GM23338 (cell line): ENCODE measurements at regions not wholly inside any gene's neighbourhood (a gene's known extent, or its start where the extent isn't known, plus 50 kb on each side); places are given as distances from the start of the nearest gene placed in this dataset.
"Not testable (repeated sequence)": the region's sequence is repeated elsewhere in the genome, so short reads cannot be mapped to it uniquely, and the experiment has no call there.

Experiments used
- ATAC-seq: fragments of 200-7000 bp; cut with Tn5 transposase; 3 replicates; pipeline ENCODE4 v1.9.1; 2020
- DNase-seq: peaks from one replicate; pipeline ENCODE4 v3.0.0-alpha.2; 2015; ENCODE audit warnings: low spot score
- H2AFZ ChIP-seq: fragments of 200-600 bp; sonication (generic); 2 replicates; pipeline ENCODE4 v1.8.0; 2016; ENCODE audit warnings: antibody characterized with exemption, mild to moderate bottlenecking, moderate library complexity
- H3F3A ChIP-seq: fragments of 200-600 bp; sonication (generic); replicated peaks from 2 replicates; pipeline ENCODE4 v1.8.0; 2017; ENCODE audit warnings: antibody characterized with exemption, mixed run types, low read depth
- H3K27ac ChIP-seq: fragments of 200-600 bp; sonication (generic); 2 replicates; pipeline ENCODE4 v1.6.1; 2016; ENCODE audit warnings: low read depth
- H3K27me3 ChIP-seq: fragments of 200-600 bp; sonication (generic); 2 replicates; pipeline ENCODE4 v1.8.0; 2016; ENCODE audit warnings: mild to moderate bottlenecking, mixed run types, moderate library complexity; ENCODE audit not compliant: insufficient read depth
- H3K36me3 ChIP-seq: fragments of 200-600 bp; sonication (generic); 2 replicates; pipeline ENCODE4 v1.8.0; 2016; ENCODE audit warnings: mild to moderate bottlenecking; ENCODE audit not compliant: insufficient read depth
- H3K4me1 ChIP-seq: fragments of 200-600 bp; sonication (generic); 2 replicates; pipeline ENCODE4 v1.8.0; 2016; ENCODE audit warnings: mild to moderate bottlenecking, moderate library complexity; ENCODE audit not compliant: insufficient read depth
- H3K4me2 ChIP-seq: fragments of 200-600 bp; sonication (generic); 2 replicates; pipeline ENCODE4 v1.7.1; 2017; ENCODE audit warnings: mixed run types
- H3K4me3 ChIP-seq: fragments of 200-600 bp; sonication (generic); 2 replicates; pipeline ENCODE4 v1.6.1; 2016; ENCODE audit warnings: mixed run types
- H3K79me2 ChIP-seq: fragments of 200-600 bp; sonication (generic); replicated peaks from 2 replicates; pipeline ENCODE4 v1.8.0; 2017; ENCODE audit warnings: mild to moderate bottlenecking; ENCODE audit not compliant: insufficient read depth
- H3K9me2 ChIP-seq: fragments of 200-600 bp; sonication (generic); 2 replicates; pipeline ENCODE4 v1.8.0; 2017; ENCODE audit not compliant: insufficient read depth
- H4K20me1 ChIP-seq: fragments of 200-600 bp; sonication (generic); replicated peaks from 2 replicates; pipeline ENCODE4 v1.8.0; 2017; ENCODE audit warnings: mild to moderate bottlenecking; ENCODE audit not compliant: insufficient read depth
- H3K27ac Mint-ChIP-seq: 2 replicates; pipeline ENCODE4 v1.8.0; 2020; ENCODE audit warnings: inconsistent platforms, mild to moderate bottlenecking, moderate library complexity, mixed read lengths
- H3K27me3 Mint-ChIP-seq: 3 replicates; pipeline ENCODE4 v1.8.0; 2022; ENCODE audit warnings: low read depth, mild to moderate bottlenecking, moderate library complexity, mixed read lengths, inconsistent platforms; ENCODE audit not compliant: insufficient read depth, poor library complexity
- H3K36me3 Mint-ChIP-seq: 3 replicates; pipeline ENCODE4 v1.8.0; 2021; ENCODE audit warnings: low read depth, mild to moderate bottlenecking, inconsistent platforms, moderate library complexity, mixed read lengths
- H3K4me1 Mint-ChIP-seq: 3 replicates; pipeline ENCODE4 v1.8.0; 2020; ENCODE audit warnings: mild to moderate bottlenecking, inconsistent platforms, mixed read lengths
- H3K4me3 Mint-ChIP-seq: 3 replicates; pipeline ENCODE4 v1.8.0; 2021; ENCODE audit warnings: moderate library complexity, mild to moderate bottlenecking, inconsistent platforms, mixed read lengths
- H3K9me3 Mint-ChIP-seq: 3 replicates; pipeline ENCODE4 v1.8.0; 2020; ENCODE audit warnings: moderate library complexity, mild to moderate bottlenecking, inconsistent platforms, mixed read lengths
- EZH2phosphoT487 ChIP-seq: fragments of 200-600 bp; sonication (generic); IDR thresholded peaks from one replicate; pipeline ENCODE4 v1.8.1; 2018; ENCODE audit warnings: antibody characterized with exemption; ENCODE audit not compliant: unreplicated experiment
- NANOG ChIP-seq: IDR thresholded peaks from 2 replicates; pipeline ENCODE4 v1.6.1; 2016; ENCODE audit warnings: antibody characterized with exemption, borderline replicate concordance
- STAT1 ChIP-seq: IDR thresholded peaks from one replicate; pipeline ENCODE4 v1.6.1; 2016; ENCODE audit warnings: antibody characterized with exemption; ENCODE audit not compliant: unreplicated experiment
- ZNF114 ChIP-seq: fragments of 250-450 bp; sonication (Bioruptor Pico); IDR thresholded peaks from 2 replicates; pipeline ENCODE4 v1.5.0; 2020; ENCODE audit warnings: mild to moderate bottlenecking, moderate library complexity
- TF ChIP-seq, protein P1 (sequence below), 2 experiments: fragments of 200-600 bp in 1 of 2; sonication (generic) in 1 of 2; conservative IDR thresholded peaks; 2 replicates each; pipeline versions ENCODE4 v1.5.1 to v1.6.1; 2016 to 2017; ENCODE audit warnings: antibody characterized with exemption in 2 of 2, low read depth in 2 of 2, mild to moderate bottlenecking in 2 of 2, moderate library complexity in 1 of 2
- TF ChIP-seq, protein P2 (sequence below): fragments of 250-450 bp; sonication (Bioruptor Pico); IDR thresholded peaks from 2 replicates; pipeline ENCODE4 v1.5.0; 2020; ENCODE audit warnings: mild to moderate bottlenecking, moderate library complexity
- TF ChIP-seq, protein P3 (sequence below): IDR thresholded peaks from 2 replicates; pipeline ENCODE4 v1.6.1; 2016; ENCODE audit warnings: antibody characterized with exemption
- TF ChIP-seq, protein P4 (sequence below): IDR thresholded peaks from one replicate; pipeline ENCODE4 v1.6.1; 2018; ENCODE audit warnings: antibody characterized with exemption; ENCODE audit not compliant: unreplicated experiment

DNA sequence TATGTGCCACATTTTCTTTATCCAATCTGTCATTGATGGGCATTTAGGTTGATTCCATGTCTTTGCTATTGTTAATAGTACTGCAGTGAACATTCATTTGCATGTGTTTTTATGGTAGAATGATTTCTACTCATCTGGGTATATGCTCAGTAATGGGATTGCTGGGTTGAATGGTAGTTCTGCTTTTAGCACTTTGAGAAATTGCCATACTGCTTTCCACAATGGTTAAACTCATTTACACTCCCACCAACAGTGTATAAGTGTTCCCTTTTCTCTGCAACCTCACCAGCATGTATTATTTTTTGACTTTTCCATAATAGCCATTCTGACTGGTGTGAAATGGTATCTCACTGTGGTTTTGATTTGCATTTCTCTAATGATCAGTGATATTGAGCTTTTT, 62.5 kb downstream of the PRORP start:
- not testable (repeated sequence) for H3K27ac Mint-ChIP-seq, H3K4me3 ChIP-seq, H3K9me2 ChIP-seq, H3F3A ChIP-seq, H2AFZ ChIP-seq, ATAC-seq, H3K4me2 ChIP-seq, H3K79me2 ChIP-seq, H3K27me3 Mint-ChIP-seq, H3K36me3 ChIP-seq, H3K36me3 Mint-ChIP-seq, H3K9me3 Mint-ChIP-seq, H3K4me1 Mint-ChIP-seq, DNase-seq, H3K27ac ChIP-seq, H3K4me3 Mint-ChIP-seq, H3K4me1 ChIP-seq, H4K20me1 ChIP-seq, H3K27me3 ChIP-seq

DNA sequence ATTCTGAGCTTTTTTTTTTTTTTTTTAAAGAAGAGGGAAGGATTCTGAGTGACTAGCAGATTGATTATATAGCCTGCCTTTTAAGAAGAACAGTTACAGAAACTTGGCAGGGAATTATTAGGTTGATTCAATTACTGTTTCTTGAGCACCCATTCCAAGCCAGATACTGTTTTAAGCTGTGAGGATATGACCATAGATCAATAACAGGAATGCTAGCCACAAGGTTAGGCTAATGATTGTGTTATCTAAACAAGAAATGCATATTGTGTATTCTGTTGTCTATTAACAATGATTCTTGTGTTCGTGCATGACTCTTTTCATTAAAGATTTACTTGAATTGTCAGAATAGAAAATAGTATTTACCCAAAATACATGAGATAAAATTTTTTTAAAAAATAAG, 67.1 kb downstream of the PRORP start:
- Mint-ChIP-seq H3K4me1 (no peaks in the 10 kb centered on the region), H3K36me3 (peaks cover 6% of the 10 kb centered on the region), H3K4me3 (no peak overlapping the region), H3K9me3 (no peaks in the 10 kb centered on the region), H3K27ac (no peak overlapping the region), H3K27me3 (no peaks in the 10 kb centered on the region)
- Histone ChIP-seq H3K27me3 (no peaks in the 10 kb centered on the region), H2AFZ (no peak overlapping the region), H3K4me2 (no peak overlapping the region), H4K20me1 (no peaks in the 10 kb centered on the region), H3K4me1 (no peaks in the 10 kb centered on the region), H3K4me3 (no peak overlapping the region), H3F3A (no peaks in the 10 kb centered on the region), H3K9me2 (no peaks in the 10 kb centered on the region), H3K36me3 (no peaks in the 10 kb centered on the region), H3K79me2 (no peaks in the 10 kb centered on the region), H3K27ac (no peak overlapping the region)
- TF ChIP-seq ZNF114 (CRISPR knock-in tag): no peak
- TF ChIP-seq, protein P1, sequence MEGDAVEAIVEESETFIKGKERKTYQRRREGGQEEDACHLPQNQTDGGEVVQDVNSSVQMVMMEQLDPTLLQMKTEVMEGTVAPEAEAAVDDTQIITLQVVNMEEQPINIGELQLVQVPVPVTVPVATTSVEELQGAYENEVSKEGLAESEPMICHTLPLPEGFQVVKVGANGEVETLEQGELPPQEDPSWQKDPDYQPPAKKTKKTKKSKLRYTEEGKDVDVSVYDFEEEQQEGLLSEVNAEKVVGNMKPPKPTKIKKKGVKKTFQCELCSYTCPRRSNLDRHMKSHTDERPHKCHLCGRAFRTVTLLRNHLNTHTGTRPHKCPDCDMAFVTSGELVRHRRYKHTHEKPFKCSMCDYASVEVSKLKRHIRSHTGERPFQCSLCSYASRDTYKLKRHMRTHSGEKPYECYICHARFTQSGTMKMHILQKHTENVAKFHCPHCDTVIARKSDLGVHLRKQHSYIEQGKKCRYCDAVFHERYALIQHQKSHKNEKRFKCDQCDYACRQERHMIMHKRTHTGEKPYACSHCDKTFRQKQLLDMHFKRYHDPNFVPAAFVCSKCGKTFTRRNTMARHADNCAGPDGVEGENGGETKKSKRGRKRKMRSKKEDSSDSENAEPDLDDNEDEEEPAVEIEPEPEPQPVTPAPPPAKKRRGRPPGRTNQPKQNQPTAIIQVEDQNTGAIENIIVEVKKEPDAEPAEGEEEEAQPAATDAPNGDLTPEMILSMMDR (conservative IDR thresholded peaks at IDR 0.05; ENCODE audit: low read depth in 2 of 2): no peak
- TF ChIP-seq, protein P2, sequence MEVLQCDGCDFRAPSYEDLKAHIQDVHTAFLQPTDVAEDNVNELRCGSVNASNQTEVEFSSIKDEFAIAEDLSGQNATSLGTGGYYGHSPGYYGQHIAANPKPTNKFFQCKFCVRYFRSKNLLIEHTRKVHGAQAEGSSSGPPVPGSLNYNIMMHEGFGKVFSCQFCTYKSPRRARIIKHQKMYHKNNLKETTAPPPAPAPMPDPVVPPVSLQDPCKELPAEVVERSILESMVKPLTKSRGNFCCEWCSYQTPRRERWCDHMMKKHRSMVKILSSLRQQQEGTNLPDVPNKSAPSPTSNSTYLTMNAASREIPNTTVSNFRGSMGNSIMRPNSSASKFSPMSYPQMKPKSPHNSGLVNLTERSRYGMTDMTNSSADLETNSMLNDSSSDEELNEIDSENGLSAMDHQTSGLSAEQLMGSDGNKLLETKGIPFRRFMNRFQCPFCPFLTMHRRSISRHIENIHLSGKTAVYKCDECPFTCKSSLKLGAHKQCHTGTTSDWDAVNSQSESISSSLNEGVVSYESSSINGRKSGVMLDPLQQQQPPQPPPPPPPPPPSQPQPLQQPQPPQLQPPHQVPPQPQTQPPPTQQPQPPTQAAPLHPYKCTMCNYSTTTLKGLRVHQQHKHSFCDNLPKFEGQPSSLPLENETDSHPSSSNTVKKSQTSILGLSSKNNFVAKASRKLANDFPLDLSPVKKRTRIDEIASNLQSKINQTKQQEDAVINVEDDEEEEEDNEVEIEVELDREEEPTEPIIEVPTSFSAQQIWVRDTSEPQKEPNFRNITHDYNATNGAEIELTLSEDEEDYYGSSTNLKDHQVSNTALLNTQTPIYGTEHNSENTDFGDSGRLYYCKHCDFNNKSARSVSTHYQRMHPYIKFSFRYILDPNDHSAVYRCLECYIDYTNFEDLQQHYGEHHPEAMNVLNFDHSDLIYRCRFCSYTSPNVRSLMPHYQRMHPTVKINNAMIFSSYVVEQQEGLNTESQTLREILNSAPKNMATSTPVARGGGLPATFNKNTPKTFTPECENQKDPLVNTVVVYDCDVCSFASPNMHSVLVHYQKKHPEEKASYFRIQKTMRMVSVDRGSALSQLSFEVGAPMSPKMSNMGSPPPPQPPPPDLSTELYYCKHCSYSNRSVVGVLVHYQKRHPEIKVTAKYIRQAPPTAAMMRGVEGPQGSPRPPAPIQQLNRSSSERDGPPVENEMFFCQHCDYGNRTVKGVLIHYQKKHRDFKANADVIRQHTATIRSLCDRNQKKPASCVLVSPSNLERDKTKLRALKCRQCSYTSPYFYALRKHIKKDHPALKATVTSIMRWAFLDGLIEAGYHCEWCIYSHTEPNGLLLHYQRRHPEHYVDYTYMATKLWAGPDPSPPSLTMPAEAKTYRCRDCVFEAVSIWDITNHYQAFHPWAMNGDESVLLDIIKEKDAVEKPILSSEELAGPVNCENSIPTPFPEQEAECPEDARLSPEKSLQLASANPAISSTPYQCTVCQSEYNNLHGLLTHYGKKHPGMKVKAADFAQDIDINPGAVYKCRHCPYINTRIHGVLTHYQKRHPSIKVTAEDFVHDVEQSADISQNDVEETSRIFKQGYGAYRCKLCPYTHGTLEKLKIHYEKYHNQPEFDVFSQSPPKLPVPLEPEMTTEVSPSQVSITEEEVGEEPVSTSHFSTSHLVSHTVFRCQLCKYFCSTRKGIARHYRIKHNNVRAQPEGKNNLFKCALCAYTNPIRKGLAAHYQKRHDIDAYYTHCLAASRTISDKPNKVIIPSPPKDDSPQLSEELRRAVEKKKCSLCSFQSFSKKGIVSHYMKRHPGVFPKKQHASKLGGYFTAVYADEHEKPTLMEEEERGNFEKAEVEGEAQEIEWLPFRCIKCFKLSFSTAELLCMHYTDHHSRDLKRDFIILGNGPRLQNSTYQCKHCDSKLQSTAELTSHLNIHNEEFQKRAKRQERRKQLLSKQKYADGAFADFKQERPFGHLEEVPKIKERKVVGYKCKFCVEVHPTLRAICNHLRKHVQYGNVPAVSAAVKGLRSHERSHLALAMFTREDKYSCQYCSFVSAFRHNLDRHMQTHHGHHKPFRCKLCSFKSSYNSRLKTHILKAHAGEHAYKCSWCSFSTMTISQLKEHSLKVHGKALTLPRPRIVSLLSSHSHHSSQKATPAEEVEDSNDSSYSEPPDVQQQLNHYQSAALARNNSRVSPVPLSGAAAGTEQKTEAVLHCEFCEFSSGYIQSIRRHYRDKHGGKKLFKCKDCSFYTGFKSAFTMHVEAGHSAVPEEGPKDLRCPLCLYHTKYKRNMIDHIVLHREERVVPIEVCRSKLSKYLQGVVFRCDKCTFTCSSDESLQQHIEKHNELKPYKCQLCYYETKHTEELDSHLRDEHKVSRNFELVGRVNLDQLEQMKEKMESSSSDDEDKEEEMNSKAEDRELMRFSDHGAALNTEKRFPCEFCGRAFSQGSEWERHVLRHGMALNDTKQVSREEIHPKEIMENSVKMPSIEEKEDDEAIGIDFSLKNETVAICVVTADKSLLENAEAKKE: no peak
- TF ChIP-seq, protein P3, sequence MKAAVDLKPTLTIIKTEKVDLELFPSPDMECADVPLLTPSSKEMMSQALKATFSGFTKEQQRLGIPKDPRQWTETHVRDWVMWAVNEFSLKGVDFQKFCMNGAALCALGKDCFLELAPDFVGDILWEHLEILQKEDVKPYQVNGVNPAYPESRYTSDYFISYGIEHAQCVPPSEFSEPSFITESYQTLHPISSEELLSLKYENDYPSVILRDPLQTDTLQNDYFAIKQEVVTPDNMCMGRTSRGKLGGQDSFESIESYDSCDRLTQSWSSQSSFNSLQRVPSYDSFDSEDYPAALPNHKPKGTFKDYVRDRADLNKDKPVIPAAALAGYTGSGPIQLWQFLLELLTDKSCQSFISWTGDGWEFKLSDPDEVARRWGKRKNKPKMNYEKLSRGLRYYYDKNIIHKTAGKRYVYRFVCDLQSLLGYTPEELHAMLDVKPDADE: no peak
- no peak for TF ChIP-seq EZH2phosphoT487
- no peak for TF ChIP-seq STAT1
- TF ChIP-seq NANOG: no peak
- TF ChIP-seq, protein P4, sequence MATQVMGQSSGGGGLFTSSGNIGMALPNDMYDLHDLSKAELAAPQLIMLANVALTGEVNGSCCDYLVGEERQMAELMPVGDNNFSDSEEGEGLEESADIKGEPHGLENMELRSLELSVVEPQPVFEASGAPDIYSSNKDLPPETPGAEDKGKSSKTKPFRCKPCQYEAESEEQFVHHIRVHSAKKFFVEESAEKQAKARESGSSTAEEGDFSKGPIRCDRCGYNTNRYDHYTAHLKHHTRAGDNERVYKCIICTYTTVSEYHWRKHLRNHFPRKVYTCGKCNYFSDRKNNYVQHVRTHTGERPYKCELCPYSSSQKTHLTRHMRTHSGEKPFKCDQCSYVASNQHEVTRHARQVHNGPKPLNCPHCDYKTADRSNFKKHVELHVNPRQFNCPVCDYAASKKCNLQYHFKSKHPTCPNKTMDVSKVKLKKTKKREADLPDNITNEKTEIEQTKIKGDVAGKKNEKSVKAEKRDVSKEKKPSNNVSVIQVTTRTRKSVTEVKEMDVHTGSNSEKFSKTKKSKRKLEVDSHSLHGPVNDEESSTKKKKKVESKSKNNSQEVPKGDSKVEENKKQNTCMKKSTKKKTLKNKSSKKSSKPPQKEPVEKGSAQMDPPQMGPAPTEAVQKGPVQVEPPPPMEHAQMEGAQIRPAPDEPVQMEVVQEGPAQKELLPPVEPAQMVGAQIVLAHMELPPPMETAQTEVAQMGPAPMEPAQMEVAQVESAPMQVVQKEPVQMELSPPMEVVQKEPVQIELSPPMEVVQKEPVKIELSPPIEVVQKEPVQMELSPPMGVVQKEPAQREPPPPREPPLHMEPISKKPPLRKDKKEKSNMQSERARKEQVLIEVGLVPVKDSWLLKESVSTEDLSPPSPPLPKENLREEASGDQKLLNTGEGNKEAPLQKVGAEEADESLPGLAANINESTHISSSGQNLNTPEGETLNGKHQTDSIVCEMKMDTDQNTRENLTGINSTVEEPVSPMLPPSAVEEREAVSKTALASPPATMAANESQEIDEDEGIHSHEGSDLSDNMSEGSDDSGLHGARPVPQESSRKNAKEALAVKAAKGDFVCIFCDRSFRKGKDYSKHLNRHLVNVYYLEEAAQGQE: no peak
- DNase-seq (no peak), ATAC-seq (no peak)
